ENCODE measurements at regions not wholly inside any gene's neighbourhood (a gene's known extent, or its start where the extent isn't known, plus 50 kb on each side); places are given as distances from the start of the nearest gene placed in this dataset.

DNA sequence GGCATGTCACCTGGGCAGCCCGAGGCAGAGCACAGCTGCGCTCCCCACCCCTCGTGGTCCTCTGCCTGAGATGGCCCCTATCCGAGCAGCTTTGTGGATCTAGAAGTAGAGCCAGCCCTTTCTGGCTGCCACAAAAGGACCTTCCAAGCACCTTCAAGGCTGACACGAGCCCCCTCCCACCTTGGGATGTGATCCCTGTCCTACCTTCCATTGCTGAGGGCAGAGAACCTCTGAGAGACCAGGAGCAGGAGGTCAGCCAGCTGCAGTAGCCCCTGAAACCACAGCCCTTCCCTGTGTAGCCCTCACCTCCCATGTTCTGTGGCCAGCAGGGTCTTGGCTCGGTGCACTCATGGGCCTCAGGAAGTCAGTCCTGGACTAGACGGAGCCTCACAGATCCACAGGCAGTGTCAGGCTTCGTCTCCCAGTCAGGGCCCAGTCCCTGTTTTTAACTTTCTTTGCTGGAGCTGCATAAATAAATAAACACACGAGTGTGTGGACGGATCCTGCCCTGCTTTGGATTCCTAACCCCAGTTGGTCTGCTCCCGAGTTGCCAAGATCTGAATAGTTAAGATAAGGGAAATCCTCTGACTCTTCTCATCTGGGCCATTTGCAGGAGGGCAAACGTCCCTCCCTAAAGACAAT, 507.7 kb downstream of the PREX1 start:
- TF ChIP-seq, protein P1, sequence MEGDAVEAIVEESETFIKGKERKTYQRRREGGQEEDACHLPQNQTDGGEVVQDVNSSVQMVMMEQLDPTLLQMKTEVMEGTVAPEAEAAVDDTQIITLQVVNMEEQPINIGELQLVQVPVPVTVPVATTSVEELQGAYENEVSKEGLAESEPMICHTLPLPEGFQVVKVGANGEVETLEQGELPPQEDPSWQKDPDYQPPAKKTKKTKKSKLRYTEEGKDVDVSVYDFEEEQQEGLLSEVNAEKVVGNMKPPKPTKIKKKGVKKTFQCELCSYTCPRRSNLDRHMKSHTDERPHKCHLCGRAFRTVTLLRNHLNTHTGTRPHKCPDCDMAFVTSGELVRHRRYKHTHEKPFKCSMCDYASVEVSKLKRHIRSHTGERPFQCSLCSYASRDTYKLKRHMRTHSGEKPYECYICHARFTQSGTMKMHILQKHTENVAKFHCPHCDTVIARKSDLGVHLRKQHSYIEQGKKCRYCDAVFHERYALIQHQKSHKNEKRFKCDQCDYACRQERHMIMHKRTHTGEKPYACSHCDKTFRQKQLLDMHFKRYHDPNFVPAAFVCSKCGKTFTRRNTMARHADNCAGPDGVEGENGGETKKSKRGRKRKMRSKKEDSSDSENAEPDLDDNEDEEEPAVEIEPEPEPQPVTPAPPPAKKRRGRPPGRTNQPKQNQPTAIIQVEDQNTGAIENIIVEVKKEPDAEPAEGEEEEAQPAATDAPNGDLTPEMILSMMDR (conservative IDR thresholded peaks at IDR 0.05; ENCODE audit: low read depth, low read length) = no peak
- TF ChIP-seq EZH2 (IDR thresholded peaks at IDR 0.05; ENCODE audit: borderline replicate concordance, low read depth, low read length, poor library complexity, severe bottlenecking) = no peak
- DNase-seq (ENCODE audit: low spot score) = no peak
- Histone ChIP-seq H3K36me3 (ENCODE audit: insufficient read depth, low read length, poor library complexity, severe bottlenecking) (no peaks in the 10 kb centered on the region), H3K4me1 (ENCODE audit: insufficient read depth, low read length, poor library complexity, severe bottlenecking) (no peaks in the 10 kb centered on the region), H3K27me3 (replicated peaks; ENCODE audit: insufficient read depth, low read depth, low read length, poor library complexity) (peaks cover 10% of the 10 kb centered on the region), H3K4me3 (ENCODE audit: low read depth, low read length, poor library complexity, severe bottlenecking) (no peak overlapping the region), H3K9me3 (ENCODE audit: low read depth, low read length, poor library complexity, severe bottlenecking) (no peaks in the 10 kb centered on the region), H3K27ac (ENCODE audit: low read depth, low read length, poor library complexity, severe bottlenecking) (no peak overlapping the region)
- intact Hi-C loops (cut with micrococcal nuclease; ENCODE audit: unreplicated experiment) = no loop called here
- ChIA-PET POLR2A (ENCODE audit: low non-redundant PET) (no interaction called here), CTCF (no interaction called here)
- no TSS peak for BruUV-seq (replicated peaks)

DNA sequence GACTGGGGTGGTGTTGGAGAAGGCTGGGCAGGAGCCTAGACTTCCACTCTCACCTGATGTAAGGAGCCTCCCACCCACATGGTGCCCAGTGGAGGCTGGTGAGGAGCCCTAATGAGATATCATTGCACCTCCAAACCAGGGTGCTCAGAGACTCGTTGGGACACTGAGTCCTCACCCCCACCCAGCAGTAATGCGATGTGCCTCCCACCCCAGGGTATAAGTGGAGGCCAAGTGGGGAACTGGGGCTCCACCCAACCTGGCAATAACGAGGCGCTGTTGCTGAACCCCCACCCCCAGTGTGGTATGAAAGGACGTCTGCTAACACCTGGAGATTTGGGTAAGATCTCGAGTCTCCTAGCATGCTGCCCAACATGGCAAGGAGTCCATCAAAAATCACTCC, 510.2 kb downstream of the PREX1 start:
- no peak for DNase-seq (ENCODE audit: low spot score)
- no peak overlapping the region for H3K27ac ChIP-seq (ENCODE audit: low read depth, low read length, poor library complexity, severe bottlenecking)
- ChIA-PET CTCF (no interaction called here), POLR2A (ENCODE audit: low non-redundant PET) (no interaction called here)
- intact Hi-C loops (cut with micrococcal nuclease; ENCODE audit: unreplicated experiment) = no loop called here
- TF ChIP-seq, protein P1 (conservative IDR thresholded peaks at IDR 0.05; ENCODE audit: low read depth, low read length) = no peak
- no peak for TF ChIP-seq EZH2 (IDR thresholded peaks at IDR 0.05; ENCODE audit: borderline replicate concordance, low read depth, low read length, poor library complexity, severe bottlenecking)
- H3K36me3 ChIP-seq (ENCODE audit: insufficient read depth, low read length, poor library complexity, severe bottlenecking) = no peaks in the 10 kb centered on the region
- no peaks in the 10 kb centered on the region for H3K9me3 ChIP-seq (ENCODE audit: low read depth, low read length, poor library complexity, severe bottlenecking)
- no TSS peak for BruUV-seq (replicated peaks)
- H3K27me3 ChIP-seq (replicated peaks; ENCODE audit: insufficient read depth, low read depth, low read length, poor library complexity) = peaks cover 10% of the 10 kb centered on the region
- no peak overlapping the region for H3K4me3 ChIP-seq (ENCODE audit: low read depth, low read length, poor library complexity, severe bottlenecking)
- no peaks in the 10 kb centered on the region for H3K4me1 ChIP-seq (ENCODE audit: insufficient read depth, low read length, poor library complexity, severe bottlenecking)

GRCh38 chr20:48314925-48315592, 512.7 kb downstream of the PREX1 start:
- no peaks in the 10 kb centered on the region for H3K4me1 ChIP-seq (ENCODE audit: insufficient read depth, low read length, poor library complexity, severe bottlenecking)
- ChIA-PET CTCF (no interaction called here), POLR2A (ENCODE audit: low non-redundant PET) (no interaction called here)
- intact Hi-C loops (cut with micrococcal nuclease; ENCODE audit: unreplicated experiment) = no loop called here
- DNase-seq (ENCODE audit: low spot score) = no peak
- peaks cover 10% of the 10 kb centered on the region for H3K27me3 ChIP-seq (replicated peaks; ENCODE audit: insufficient read depth, low read depth, low read length, poor library complexity)
- no TSS peak for BruUV-seq (replicated peaks)
- H3K4me3 ChIP-seq (ENCODE audit: low read depth, low read length, poor library complexity, severe bottlenecking) = no peak overlapping the region
- no peaks in the 10 kb centered on the region for H3K36me3 ChIP-seq (ENCODE audit: insufficient read depth, low read length, poor library complexity, severe bottlenecking)
- TF ChIP-seq EZH2 (IDR thresholded peaks at IDR 0.05; ENCODE audit: borderline replicate concordance, low read depth, low read length, poor library complexity, severe bottlenecking) = no peak
- TF ChIP-seq, protein P1 (conservative IDR thresholded peaks at IDR 0.05; ENCODE audit: low read depth, low read length) = no peak
- H3K9me3 ChIP-seq (ENCODE audit: low read depth, low read length, poor library complexity, severe bottlenecking) = no peaks in the 10 kb centered on the region
- H3K27ac ChIP-seq (ENCODE audit: low read depth, low read length, poor library complexity, severe bottlenecking) = no peak overlapping the region

Measured in A673 (cell line).